ENCODE measurements at regions not wholly inside any gene's neighbourhood (a gene's known extent, or its start where the extent isn't known, plus 50 kb on each side); places are given as distances from the start of the nearest gene placed in this dataset.

GRCh38 chr12:126582231-126582630, 1517.0 kb downstream of the AACS start (continued):
- TF ChIP-seq ZNF462 (CRISPR knock-in tag; IDR thresholded peaks at IDR 0.05) (no peak), EZH2phosphoT487 (IDR thresholded peaks at IDR 0.05; ENCODE audit: unreplicated experiment) (no peak), STAT1 (IDR thresholded peaks at IDR 0.05; ENCODE audit: unreplicated experiment) (no peak), NANOG (IDR thresholded peaks at IDR 0.05; ENCODE audit: borderline replicate concordance) (no peak), ZNF114 (CRISPR knock-in tag; IDR thresholded peaks at IDR 0.05) (no peak), EZH2 (IDR thresholded peaks at IDR 0.05; ENCODE audit: low read depth, unreplicated experiment) (no peak), REST (IDR thresholded peaks at IDR 0.05; ENCODE audit: unreplicated experiment) (no peak)
